ENCODE measurements at regions not wholly inside any gene's neighbourhood (a gene's known extent, or its start where the extent isn't known, plus 50 kb on each side); places are given as distances from the start of the nearest gene placed in this dataset.

DNA sequence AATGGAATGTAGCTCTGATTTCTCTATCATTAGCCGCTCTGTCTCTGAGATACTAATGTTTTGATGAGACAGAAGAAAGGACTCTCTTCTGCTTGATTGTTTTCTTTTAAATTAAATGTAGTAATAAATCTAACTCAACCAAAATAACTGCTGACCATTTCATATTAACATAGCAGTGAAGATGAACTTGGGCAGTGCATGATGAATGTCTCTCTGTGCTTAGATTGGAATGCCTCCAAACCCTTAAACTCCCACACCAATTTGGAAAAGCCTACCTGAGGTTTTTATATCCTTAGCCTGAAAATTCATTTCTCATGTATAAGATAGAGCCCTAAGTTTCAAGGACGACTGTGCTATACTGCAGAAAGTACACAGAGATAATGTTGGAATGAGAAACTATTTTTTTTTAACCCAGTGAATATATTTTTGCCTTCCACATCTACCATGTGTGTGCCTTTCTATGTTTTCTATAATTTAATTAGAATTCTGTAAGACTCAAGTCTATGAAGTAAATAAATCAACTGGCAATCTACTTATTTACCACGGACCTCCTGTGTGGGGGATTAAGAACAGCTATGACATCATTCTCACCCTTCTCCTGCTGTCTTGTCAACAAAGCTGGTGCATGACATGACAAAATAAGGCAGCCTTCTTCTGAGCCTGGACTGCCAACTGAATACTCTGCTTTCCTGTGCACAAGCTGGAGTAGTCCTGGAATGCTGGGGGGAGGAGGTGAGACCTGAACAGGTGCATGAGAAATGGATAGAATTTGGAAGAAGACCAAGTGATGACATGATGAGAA, 155.5 kb downstream of the FGF9 start:
- TF ChIP-seq POLR2AphosphoS5 (IDR thresholded peaks at IDR 0.05; ENCODE audit: low read depth, low read length) (no peak), TAF1 (IDR thresholded peaks at IDR 0.05; ENCODE audit: borderline replicate concordance, low read depth, low read length) (no peak), EP300 (IDR thresholded peaks at IDR 0.05; ENCODE audit: borderline replicate concordance in 1 of 2, low read depth in 1 of 2, low read length in 1 of 2) (no peak), GABPA (IDR thresholded peaks at IDR 0.05; ENCODE audit: low read depth) (no peak), JUND (IDR thresholded peaks at IDR 0.05) (no peak), EZH2phosphoT487 (IDR thresholded peaks at IDR 0.05; ENCODE audit: borderline replicate concordance, low read depth) (no peak), RXRA (IDR thresholded peaks at IDR 0.05; ENCODE audit: borderline replicate concordance, low read depth) (no peak), ELF1 (IDR thresholded peaks at IDR 0.05) (no peak), SMC3 (IDR thresholded peaks at IDR 0.05; ENCODE audit: low read depth, low read length) (no peak)
- TF ChIP-seq, protein P1, sequence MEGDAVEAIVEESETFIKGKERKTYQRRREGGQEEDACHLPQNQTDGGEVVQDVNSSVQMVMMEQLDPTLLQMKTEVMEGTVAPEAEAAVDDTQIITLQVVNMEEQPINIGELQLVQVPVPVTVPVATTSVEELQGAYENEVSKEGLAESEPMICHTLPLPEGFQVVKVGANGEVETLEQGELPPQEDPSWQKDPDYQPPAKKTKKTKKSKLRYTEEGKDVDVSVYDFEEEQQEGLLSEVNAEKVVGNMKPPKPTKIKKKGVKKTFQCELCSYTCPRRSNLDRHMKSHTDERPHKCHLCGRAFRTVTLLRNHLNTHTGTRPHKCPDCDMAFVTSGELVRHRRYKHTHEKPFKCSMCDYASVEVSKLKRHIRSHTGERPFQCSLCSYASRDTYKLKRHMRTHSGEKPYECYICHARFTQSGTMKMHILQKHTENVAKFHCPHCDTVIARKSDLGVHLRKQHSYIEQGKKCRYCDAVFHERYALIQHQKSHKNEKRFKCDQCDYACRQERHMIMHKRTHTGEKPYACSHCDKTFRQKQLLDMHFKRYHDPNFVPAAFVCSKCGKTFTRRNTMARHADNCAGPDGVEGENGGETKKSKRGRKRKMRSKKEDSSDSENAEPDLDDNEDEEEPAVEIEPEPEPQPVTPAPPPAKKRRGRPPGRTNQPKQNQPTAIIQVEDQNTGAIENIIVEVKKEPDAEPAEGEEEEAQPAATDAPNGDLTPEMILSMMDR (IDR thresholded peaks at IDR 0.05): no peak
- TF ChIP-seq, protein P2, sequence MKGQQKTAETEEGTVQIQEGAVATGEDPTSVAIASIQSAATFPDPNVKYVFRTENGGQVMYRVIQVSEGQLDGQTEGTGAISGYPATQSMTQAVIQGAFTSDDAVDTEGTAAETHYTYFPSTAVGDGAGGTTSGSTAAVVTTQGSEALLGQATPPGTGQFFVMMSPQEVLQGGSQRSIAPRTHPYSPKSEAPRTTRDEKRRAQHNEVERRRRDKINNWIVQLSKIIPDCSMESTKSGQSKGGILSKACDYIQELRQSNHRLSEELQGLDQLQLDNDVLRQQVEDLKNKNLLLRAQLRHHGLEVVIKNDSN (IDR thresholded peaks at IDR 0.05; ENCODE audit: borderline replicate concordance, low read depth): no peak
- TF ChIP-seq, protein P3, sequence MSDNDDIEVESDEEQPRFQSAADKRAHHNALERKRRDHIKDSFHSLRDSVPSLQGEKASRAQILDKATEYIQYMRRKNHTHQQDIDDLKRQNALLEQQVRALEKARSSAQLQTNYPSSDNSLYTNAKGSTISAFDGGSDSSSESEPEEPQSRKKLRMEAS (IDR thresholded peaks at IDR 0.05; ENCODE audit: low read depth): no peak
- TF ChIP-seq, protein P4, sequence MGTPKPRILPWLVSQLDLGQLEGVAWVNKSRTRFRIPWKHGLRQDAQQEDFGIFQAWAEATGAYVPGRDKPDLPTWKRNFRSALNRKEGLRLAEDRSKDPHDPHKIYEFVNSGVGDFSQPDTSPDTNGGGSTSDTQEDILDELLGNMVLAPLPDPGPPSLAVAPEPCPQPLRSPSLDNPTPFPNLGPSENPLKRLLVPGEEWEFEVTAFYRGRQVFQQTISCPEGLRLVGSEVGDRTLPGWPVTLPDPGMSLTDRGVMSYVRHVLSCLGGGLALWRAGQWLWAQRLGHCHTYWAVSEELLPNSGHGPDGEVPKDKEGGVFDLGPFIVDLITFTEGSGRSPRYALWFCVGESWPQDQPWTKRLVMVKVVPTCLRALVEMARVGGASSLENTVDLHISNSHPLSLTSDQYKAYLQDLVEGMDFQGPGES (IDR thresholded peaks at IDR 0.05; ENCODE audit: low read depth, low read length): no peak

Data from SK-N-SH (cell line).